Stimulated activated CD4-positive, alpha-beta T cell treated with anti-CD3 and anti-CD28 coated beads, Interleukin-15, amount 100 ng/mL, for 24 hours (primary cell): ENCODE measurements at regions not wholly inside any gene's neighbourhood (a gene's known extent, or its start where the extent isn't known, plus 50 kb on each side); places are given as distances from the start of the nearest gene placed in this dataset.
"Not testable (repeated sequence)": the region's sequence is repeated elsewhere in the genome, so short reads cannot be mapped to it uniquely, and the experiment has no call there.

Source experiments
- DNase-seq: peaks from one replicate; pipeline ENCODE4 v3.0.0-alpha.2; 2020

DNA sequence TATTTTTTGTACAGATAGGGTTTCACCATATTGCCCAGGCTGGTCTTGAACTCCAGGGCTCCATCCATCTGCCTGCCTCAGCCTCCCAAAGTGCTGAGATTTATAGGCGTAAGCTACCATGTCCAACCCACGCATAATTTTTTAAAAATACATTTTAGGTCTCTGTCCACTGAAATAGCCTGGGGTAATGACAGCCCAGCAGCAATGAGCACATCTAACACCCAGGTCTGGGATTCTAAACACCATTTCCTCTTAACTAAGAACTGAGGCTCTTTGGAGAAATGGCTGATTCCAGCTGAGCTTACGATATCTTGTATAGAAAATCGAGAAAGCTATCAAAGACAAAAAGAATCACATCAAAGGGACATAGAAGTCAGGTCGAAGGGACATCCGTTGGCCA lies 245.3 kb downstream of the PARN start:
- no peak for DNase-seq

DNA sequence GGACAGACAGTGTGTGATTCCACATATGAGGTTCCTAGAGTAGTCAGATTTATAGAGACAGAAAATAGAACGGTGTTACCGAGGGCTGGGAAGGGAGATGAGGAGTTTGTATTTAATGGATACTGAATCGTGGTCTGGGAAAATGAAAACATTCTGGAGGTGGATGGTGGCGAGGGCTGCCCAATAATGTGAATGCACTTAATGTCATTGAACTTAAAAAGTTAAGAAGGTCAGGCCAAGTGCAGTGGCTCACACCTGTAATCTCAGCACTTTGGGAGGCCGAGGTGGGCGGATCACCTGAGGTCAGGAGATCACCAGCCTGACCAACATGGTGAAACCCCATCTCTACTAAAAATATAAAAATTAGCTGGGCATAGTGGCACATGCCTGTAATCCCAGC lies 246.2 kb downstream of the PARN start:
- not testable (repeated sequence) for DNase-seq

DNA sequence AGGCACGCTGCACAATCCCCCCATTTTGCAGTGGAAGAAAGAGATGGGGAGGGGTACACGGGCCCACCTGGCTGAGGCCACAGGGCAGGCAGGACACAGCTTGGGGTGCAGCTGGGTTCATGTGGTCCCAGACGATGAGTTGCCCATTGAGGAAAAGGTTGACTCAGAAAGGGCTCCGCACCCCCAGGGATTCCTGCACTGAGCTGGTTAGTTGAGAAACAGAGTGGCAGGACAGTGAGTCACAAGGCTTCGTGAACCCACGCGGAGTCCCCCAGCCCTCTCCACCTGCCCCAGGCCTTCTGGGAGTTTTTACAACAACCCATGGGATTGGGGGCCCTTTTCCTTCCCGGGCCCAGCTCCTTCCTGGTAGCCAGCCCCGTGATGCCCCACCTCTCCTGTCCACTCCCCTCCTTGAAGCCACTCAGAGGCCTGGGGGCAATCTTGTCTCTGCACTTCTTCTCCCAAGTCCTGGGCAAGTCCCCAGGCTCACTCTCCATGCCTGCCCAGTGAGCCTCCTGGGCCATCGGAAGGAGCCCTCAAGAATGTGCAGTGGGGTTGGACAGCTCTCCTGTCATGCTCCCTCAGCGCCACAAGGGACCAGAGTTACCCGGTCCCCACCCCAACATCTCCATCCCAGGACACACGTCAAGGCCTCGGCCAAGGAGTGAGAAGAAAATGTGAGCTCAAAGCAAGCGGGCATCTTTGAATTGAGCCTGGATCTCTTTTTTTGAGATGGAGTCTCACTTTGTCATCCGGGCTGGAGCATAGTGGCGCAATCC lies 251.2 kb downstream of the PARN start:
- DNase-seq: no peak

DNA sequence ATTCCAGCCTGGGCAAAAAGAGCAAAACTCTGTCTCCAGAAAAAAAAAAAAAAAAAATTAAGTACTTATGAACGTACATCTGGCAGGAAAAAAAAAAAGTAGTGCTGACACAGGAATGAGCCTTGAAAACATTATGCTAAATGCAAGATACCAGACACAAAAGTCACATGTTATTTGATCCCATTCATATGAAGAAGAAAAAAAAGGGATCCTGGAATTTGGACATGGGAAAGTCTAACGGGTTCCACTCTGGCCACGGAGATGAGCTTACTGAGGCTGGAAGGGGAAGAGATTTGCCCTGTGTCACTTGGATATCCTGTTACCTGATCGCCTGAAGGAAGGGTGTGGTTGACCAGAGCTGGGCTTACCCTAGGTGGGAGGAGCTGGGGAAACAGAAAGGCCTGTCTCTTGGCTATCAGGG lies 251.9 kb downstream of the PARN start:
- DNase-seq: no peak

DNA sequence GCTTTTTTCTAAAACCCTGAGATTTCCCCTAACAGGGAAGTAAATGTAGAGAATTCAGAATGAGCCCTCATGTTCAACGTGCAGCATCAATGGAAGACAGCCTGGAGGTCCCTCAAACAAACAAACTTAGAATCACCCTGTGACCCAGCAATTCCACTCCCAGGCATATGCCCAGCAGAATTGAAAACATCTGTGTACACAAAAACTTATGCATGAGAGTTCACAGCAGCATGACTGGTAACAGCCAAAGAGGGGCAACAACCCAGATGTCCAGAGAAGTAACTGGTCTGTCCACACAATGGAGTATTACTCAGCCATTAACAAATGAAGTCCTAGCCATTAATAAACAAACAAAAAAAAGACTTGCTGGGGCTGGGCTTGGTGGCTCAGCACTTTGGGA lies 252.7 kb downstream of the PARN start:
- DNase-seq: no peak

DNA sequence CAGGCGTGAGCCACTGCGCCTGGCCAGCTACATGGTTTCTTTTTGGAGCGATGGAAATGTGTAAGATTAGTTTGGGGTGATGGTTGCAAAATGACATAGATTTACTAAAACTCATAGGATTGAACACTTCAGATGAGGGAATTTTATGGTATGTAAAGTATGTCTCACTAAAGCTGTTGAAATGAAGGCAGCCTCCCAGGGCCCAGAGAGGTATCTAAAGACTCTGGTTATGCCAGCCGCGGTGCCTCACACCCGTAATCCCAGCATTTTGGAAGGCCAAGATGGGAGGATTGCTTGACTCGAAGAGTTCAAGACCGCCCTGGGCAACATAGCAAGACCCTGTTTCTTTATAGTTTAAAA lies 254.9 kb downstream of the PARN start:
- DNase-seq: no peak

- no peak for DNase-seq
Measured at GRCh38 chr16:14374451-14375131, 255.5 kb downstream of the PARN start.

DNA sequence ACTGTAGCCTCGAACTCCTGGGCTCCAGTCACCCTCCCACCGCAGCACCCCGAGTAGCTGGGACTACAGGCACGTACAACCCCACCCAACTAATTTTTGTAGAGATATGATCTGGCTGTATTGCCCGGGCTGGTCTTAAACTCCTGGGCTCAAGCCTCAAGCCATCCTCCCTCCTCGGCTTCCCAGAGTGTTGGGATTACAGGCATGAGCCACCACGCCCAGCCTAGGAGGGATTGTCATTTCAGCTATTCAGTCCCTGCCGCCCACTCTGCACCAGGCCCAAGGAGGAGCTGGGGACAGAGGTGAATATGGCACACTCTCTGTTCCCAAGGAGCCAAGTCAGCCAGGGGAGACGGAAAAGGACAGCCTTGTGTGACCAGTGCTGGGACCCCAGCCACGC lies 256.2 kb downstream of the PARN start:
- DNase-seq: no peak

DNA sequence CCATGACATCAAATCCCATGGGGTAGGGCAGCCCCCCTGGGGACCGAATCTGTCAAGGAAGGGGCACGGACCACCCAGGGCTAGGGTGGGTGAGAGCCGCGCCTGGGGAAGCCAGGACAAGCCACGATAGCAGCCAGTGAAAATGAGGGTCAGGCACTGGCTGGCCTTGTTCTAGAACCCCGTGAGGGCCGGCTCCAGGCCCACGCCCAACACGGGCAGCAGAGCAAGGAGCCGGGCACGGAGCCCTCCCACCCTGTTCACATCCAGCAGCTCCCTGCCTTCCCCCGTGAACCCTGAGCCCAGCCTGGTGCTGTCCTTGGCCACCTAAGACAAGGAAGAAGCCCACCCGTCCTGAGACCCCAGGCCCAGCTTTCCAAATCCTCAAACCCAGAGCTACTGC lies 256.7 kb downstream of the PARN start:
- no peak for DNase-seq

GRCh38 chr16:14372471-14372870 lies 257.6 kb downstream of the PARN start:
- no peak for DNase-seq

GRCh38 chr16:14371778-14372431 lies 258.2 kb downstream of the PARN start:
- no peak for DNase-seq

DNA sequence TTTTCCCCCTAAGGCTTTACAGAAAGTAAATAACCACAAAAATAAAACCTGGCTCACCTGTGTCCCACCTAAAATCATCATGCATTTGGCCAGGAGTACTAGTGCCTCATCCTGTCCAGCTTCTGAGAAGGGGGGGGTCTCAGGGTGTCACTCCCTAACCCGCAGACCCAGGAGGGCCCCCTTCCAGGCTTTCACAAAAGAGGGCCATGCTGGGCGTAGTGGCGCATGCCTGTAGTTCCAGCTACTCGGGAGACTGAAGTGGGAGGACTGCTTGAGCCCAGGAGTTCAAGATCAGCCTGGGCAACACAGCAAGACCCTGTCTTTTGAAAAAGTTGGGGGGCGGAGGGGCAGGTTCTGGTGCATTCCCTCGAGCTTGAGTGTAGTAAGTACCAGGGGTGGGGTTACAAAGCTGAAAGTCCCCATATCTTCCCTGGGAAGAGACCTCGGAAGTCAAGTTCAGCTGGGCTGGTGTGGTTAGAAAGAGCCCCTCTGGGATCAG lies 259.3 kb downstream of the PARN start:
- DNase-seq: no peak

DNA sequence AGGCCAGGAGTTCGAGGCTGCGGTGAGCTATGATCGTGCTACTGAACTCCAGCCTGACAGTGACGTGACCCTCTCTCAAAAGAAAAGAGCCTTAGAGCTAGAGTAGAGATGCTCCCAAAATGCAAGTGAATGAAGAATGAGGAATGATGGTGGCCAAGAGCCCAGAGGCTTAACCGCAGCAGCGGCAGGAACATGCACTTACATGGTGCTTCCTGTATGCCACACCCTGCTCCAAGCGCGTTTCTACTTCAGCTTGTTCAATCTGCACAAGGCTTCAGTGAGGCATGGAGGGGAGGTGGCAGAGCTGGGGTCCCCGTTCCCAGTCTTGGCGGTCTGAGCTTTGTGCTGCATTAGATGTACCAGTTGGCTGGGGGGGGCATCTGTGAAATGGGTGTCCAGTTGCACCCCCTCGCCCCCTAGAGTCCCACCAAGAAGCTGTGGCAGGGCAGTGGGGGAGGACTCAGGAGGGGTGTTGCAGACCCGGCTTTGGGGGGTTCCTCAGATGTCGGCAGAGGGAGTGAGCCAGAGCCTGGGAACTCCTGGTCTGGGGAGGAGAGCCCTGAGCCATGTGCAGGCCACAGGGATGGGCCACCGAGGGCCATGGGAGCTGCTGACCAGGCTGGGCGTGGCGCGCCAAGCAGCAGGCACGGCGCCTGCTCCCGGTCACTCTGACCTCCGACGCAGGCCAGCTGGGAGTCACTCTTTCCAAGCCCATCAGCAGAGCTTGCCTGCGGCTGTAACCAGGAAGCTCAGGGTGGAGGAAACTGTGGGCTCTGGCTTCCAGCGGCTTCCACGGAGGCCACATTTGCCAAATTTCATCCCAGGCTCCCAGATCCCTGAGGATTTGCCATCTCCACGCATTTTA lies 260.1 kb downstream of the PARN start:
- DNase-seq: no peak

DNA sequence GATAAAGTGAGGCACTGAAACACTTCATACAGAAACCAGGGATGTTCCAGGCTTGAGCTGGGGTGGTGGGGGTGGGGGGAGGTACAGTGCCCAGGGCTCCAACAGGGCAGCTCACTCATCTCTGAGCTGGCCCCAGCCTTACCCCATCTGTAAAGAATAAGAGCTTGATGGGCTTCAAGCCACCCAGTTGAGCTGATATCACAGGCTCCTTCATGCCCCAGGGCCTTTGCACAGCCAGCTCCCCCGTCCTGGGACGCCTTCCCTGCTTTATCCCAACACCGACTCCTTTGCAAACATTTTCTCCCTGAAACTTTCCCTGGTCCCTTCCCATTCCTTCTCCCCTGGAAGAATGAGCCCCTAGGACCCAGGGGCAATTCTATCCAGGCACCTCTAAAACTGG lies 261.7 kb downstream of the PARN start:
- no peak for DNase-seq

DNA sequence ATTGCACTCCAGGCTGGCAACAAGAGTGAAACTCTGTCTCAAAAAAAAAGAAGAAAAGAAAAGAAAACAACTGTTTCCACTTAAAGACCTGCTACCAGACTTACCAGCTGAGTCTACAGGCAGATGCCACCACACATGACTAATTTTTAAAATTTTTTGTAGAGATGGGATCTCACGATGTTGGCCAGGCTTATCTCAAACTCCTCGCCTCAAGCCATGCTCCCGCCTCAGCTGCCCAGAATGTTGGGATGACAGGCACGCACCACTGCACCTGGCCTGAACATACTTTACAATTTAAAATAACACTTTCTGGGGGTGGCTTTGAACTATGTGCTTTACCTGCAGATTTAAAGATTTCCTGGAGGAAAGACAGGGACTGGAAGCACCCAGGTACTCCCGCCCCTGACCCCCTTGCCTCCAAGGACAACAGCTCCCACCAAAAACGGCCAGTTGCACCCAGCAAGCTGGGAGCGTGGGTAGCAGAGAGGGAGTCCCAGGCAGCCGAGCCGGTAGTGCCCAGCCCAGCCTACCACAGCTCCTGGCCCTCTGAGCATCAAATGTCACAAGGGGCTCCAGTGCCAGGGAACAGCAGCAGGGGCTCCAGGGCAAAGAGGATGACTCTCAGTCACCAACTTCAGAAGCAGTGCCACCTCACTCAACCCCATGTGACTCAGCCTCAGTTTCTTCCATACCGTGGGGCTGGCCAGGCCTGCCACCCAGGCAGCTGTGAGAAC lies 262.9 kb downstream of the PARN start:
- DNase-seq: no peak

- DNase-seq: no peak
Measured at GRCh38 chr16:14366447-14366846, 263.6 kb downstream of the PARN start.

DNA sequence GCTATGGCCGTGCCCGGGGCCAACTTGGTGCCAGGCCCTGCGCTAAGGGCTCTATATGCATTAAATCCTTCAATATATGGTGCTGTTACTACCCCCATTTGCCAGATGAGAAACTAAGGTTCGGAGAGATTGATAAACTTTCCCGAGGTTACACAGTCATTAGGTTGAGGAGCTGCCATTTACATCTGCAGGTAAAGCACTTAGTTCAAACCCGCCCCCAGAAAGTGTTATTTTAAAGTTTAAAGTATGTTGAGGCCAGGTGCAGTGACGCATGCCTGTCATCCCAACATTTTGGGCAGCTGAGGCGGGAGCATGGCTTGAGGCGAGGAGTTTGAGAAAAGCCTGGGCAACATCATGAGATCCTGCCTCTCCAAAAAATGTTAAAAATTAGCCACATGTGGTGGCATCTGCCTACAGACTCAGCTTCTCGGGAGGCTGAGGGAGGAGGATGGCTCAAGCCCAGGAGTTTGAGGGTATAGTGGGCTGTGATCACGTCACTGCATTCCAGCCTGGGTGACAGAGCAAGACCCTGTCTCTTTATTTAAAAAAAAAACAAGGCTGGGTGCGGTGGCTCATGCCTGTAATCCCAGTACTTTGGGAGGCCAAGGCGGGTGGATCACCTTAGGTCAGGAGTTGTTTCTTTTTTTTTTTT lies 264.7 kb downstream of the PARN start:
- no peak for DNase-seq

DNA sequence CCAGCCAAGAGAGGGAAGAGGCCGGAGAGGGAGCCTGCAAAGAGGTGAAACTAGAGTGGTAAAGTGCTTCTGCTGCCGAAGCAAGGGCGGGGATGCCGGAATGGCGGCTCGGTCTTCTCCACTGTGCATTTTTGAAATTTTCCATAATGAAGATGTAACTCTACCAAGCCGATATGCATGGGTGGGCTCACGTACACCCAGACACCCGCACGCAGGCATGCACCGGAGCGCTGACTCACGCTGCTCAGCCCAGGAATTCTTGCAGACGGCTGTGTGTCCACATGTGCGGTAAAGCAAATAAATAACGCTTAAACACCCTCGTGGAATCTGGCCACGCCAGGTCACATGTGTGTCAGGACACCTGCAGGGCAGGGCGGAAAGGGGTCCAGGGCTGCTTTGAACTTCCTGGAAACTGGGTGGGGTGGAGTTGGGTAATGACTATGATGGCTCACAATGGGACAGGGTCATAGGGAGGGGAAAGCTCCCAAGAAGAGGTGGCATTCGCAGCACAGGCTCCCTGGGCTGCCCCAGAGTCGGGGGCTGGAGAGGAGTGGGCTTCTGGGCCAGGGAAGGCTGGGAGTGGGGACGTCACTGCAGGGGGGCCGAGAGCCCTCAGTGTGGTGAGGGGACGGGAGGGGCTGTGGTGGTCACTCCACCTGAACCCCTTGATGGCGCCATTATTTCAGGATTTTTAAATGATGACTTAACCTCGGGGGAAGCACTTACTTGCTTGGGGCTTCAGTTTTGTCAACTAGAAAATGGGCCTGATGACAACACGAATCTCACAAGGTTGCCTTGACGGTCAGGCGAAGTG lies 265.5 kb downstream of the PARN start:
- no peak for DNase-seq

DNA sequence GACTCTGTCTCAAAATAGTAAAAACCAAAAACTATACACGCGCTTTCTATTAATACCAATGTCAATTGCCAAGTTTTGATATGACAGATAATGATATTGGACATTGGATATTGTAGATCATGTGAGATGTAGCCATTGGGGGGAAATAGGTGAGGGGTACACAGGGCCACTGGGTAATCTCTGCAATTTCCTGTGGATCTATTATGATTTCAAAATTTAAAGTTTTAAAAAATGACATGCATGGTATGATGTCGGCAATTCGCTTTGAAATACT lies 266.0 kb downstream of the PARN start:
- DNase-seq: no peak

DNA sequence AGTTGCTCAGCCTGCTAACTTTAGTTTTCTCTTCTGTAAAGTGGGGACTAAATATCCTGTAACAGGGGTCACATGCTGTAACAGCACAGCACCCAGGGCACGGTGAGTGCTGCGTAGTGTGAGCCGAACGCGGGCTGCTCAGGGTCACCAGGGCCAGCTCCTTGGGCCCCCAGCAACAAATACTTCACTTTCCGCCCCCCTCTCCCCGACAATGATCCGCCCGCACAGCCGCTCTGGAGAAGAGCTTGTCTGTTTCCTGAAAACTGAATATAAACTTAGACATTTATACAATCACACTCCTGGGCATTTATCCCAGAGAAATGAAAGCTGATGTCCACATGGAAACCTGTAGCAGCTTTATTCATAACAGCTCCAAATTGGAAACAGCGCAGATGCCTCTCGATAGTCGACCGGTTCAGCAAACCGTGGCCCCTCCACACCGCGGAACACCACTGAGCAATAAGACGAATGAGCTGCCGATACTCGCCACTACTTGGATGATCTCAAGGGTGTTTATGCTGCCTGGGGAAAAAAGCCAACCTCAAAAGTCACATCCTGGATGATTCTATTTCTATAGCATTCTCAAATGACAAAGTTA lies 267.2 kb downstream of the PARN start:
- no peak for DNase-seq
